Liver (tissue), 8 donors: ENCODE measurements at regions not wholly inside any gene's neighbourhood (a gene's known extent, or its start where the extent isn't known, plus 50 kb on each side); places are given as distances from the start of the nearest gene placed in this dataset.
"Not testable (repeated sequence)": the region's sequence is repeated elsewhere in the genome, so short reads cannot be mapped to it uniquely, and the experiment has no call there.

ENCODE experiments used
- DNase-seq: peaks from one replicate; pipeline ENCODE4 v3.0.0-alpha.2; 2017; ENCODE audit warnings: low spot score
- H3K27ac ChIP-seq, 2 donors: one replicate each; pipeline ENCODE4 v1.7.0; 2013; ENCODE audit warnings: inconsistent platforms in 2 of 2, low read length in 2 of 2, control low read depth in 1 of 2, low read depth in 1 of 2, mild to moderate bottlenecking in 1 of 2
- H3K27me3 ChIP-seq, 4 donors: one replicate each; pipeline versions ENCODE4 v1.6.1 to v1.7.0; 2013; ENCODE audit warnings: low read length in 3 of 4, inconsistent platforms in 1 of 4, mild to moderate bottlenecking in 1 of 4, moderate library complexity in 1 of 4; ENCODE audit not compliant: control insufficient read depth in 4 of 4, insufficient read depth in 4 of 4
- H3K36me3 ChIP-seq, 4 donors: one replicate each; pipeline versions ENCODE4 v1.6.1 to v1.7.0; 2013; ENCODE audit warnings: low read length in 3 of 4, mild to moderate bottlenecking in 3 of 4, low read depth in 1 of 4, moderate library complexity in 1 of 4; ENCODE audit not compliant: control insufficient read depth in 4 of 4, insufficient read depth in 3 of 4
- H3K4me1 ChIP-seq, 4 donors: one replicate each; pipeline versions ENCODE4 v1.6.1 to v1.7.0; 2013; ENCODE audit warnings: low read length in 3 of 4, mild to moderate bottlenecking in 3 of 4, moderate library complexity in 1 of 4; ENCODE audit not compliant: control insufficient read depth in 4 of 4, insufficient read depth in 4 of 4
- H3K4me3 ChIP-seq, 3 donors: one replicate each; pipeline versions ENCODE4 v1.6.1 to v1.7.0; 2013; ENCODE audit warnings: low read length in 3 of 3, control low read depth in 1 of 3, low read depth in 1 of 3, mild to moderate bottlenecking in 1 of 3
- H3K9ac ChIP-seq, 2 donors: one replicate each; pipeline ENCODE4 v1.7.0; 2013; ENCODE audit warnings: low read length in 2 of 2, mild to moderate bottlenecking in 2 of 2, moderate library complexity in 2 of 2, control low read depth in 1 of 2, low read depth in 1 of 2
- H3K9me3 ChIP-seq, 4 donors: one replicate each; pipeline versions ENCODE4 v1.6.1 to v1.7.0; 2013; ENCODE audit warnings: low read length in 3 of 4; ENCODE audit not compliant: control insufficient read depth in 4 of 4
- EGR1 ChIP-seq, 2 donors: IDR thresholded peaks; 2 replicates each; pipeline ENCODE4 v1.6.1; 2016 to 2018; ENCODE audit warnings: antibody characterized with exemption in 2 of 2, low read depth in 2 of 2
- FOXA1 ChIP-seq: IDR thresholded peaks from 2 replicates; pipeline ENCODE4 v1.6.1; 2016; ENCODE audit warnings: antibody characterized with exemption
- FOXA2 ChIP-seq: IDR thresholded peaks from 2 replicates; pipeline ENCODE4 v1.6.1; 2016; ENCODE audit warnings: antibody characterized with exemption
- JUND ChIP-seq, 2 donors: IDR thresholded peaks; 2 replicates each; pipeline ENCODE4 v1.6.1; 2016; ENCODE audit warnings: antibody characterized with exemption in 2 of 2
- NR2F2 ChIP-seq: IDR thresholded peaks from 2 replicates; pipeline ENCODE4 v1.6.1; 2016; ENCODE audit warnings: antibody characterized with exemption
- TAF1 ChIP-seq: conservative IDR thresholded peaks from 2 replicates; pipeline ENCODE4 v1.6.1; 2016; ENCODE audit warnings: antibody characterized with exemption, mild to moderate bottlenecking
- ZBTB33 ChIP-seq: IDR thresholded peaks from 2 replicates; pipeline ENCODE4 v1.6.1; 2016; ENCODE audit warnings: antibody characterized with exemption
- WGBS: extraction: QIAGEN DNeasy Blood & Tissue Kit; methylation state at CpG from one replicate; pipeline ENCODE4 v1.1.7; 2013; 5-methylcytosine and 5-hydroxymethylcytosine counted together
- TF ChIP-seq, protein P1 (sequence below): IDR thresholded peaks from 2 replicates; pipeline ENCODE4 v1.6.1; 2016; ENCODE audit warnings: antibody characterized with exemption, mild to moderate bottlenecking
- TF ChIP-seq, protein P2 (sequence below): fragments of 150-350 bp; IDR thresholded peaks from 2 replicates; pipeline ENCODE4 v1.5.1; 2017; ENCODE audit warnings: improper control_type of control experiment, low read depth, low read length; ENCODE audit not compliant: missing input control
- donor health status: healthy.
- donor health status: healthy.
- donor health status: healthy.
- donor health status: healthy.
- donor health status: healthy.

DNA sequence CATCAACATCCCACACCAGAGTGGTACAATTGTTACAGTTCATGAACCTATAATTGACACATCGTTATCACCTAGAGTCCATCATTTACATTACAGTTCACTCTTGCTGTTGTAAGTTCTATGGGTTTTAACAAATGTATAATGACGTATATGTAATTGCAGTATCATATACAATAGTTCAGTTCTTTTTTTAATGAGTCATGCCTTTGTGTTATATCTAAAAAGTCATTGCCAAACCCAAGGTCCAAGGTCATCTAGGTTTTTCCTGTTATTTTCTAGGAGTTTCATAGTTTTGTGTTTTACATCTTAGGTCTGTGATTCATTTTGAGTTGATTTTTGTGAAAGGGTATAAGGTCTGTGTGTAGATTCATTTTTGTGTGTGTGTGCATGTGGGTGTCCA is 160.9 kb upstream of the GALNT15 start:
- Histone ChIP-seq H3K4me3 (no peak overlapping the region), H3K27me3 (no peaks in the 10 kb centered on the region), H3K9ac (no peak overlapping the region), H3K4me1 (no peaks in the 10 kb centered on the region), H3K36me3 (no peaks in the 10 kb centered on the region), H3K27ac (no peak overlapping the region), H3K9me3 (no peaks in the 10 kb centered on the region)
- DNase-seq: no peak
- TF ChIP-seq NR2F2 (no peak), TAF1 (no peak), FOXA1 (no peak), EGR1 (IDR thresholded peaks at IDR 0.05; ENCODE audit: low read depth in 2 of 2) (no peak), FOXA2 (no peak), JUND (IDR thresholded peaks at IDR 0.05) (no peak), ZBTB33 (no peak)
- TF ChIP-seq, protein P1, sequence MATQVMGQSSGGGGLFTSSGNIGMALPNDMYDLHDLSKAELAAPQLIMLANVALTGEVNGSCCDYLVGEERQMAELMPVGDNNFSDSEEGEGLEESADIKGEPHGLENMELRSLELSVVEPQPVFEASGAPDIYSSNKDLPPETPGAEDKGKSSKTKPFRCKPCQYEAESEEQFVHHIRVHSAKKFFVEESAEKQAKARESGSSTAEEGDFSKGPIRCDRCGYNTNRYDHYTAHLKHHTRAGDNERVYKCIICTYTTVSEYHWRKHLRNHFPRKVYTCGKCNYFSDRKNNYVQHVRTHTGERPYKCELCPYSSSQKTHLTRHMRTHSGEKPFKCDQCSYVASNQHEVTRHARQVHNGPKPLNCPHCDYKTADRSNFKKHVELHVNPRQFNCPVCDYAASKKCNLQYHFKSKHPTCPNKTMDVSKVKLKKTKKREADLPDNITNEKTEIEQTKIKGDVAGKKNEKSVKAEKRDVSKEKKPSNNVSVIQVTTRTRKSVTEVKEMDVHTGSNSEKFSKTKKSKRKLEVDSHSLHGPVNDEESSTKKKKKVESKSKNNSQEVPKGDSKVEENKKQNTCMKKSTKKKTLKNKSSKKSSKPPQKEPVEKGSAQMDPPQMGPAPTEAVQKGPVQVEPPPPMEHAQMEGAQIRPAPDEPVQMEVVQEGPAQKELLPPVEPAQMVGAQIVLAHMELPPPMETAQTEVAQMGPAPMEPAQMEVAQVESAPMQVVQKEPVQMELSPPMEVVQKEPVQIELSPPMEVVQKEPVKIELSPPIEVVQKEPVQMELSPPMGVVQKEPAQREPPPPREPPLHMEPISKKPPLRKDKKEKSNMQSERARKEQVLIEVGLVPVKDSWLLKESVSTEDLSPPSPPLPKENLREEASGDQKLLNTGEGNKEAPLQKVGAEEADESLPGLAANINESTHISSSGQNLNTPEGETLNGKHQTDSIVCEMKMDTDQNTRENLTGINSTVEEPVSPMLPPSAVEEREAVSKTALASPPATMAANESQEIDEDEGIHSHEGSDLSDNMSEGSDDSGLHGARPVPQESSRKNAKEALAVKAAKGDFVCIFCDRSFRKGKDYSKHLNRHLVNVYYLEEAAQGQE: no peak
- TF ChIP-seq, protein P2, sequence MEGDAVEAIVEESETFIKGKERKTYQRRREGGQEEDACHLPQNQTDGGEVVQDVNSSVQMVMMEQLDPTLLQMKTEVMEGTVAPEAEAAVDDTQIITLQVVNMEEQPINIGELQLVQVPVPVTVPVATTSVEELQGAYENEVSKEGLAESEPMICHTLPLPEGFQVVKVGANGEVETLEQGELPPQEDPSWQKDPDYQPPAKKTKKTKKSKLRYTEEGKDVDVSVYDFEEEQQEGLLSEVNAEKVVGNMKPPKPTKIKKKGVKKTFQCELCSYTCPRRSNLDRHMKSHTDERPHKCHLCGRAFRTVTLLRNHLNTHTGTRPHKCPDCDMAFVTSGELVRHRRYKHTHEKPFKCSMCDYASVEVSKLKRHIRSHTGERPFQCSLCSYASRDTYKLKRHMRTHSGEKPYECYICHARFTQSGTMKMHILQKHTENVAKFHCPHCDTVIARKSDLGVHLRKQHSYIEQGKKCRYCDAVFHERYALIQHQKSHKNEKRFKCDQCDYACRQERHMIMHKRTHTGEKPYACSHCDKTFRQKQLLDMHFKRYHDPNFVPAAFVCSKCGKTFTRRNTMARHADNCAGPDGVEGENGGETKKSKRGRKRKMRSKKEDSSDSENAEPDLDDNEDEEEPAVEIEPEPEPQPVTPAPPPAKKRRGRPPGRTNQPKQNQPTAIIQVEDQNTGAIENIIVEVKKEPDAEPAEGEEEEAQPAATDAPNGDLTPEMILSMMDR: no peak
- 85% methylated on average over 2 of the region's 2 CpGs for WGBS

- not testable (repeated sequence) for H3K27me3 ChIP-seq, H3K27ac ChIP-seq, H3K36me3 ChIP-seq, DNase-seq, H3K9me3 ChIP-seq, H3K9ac ChIP-seq, H3K4me1 ChIP-seq, H3K4me3 ChIP-seq
- WGBS: 82% methylated on average over 4 of the region's 4 CpGs
These were observed 152.7 kb upstream of the GALNT15 start for GRCh38 chr3:16021801-16022200.

GRCh38 chr3:16023881-16024280 is 150.6 kb upstream of the GALNT15 start:
- 92% methylated on average over 4 of the region's 4 CpGs for WGBS
- H3K9me3 ChIP-seq, H3K36me3 ChIP-seq, H3K9ac ChIP-seq, H3K27ac ChIP-seq, H3K27me3 ChIP-seq, H3K4me1 ChIP-seq, DNase-seq, H3K4me3 ChIP-seq: not testable (repeated sequence)
